CD4-positive, alpha-beta memory T cell (primary cell): ENCODE measurements at regions not wholly inside any gene's neighbourhood (a gene's known extent, or its start where the extent isn't known, plus 50 kb on each side); places are given as distances from the start of the nearest gene placed in this dataset.

Experiments
- CTCF ChIA-PET: fragments of 350-600 bp; sonication (Branson Sonifier 250); formaldehyde crosslinking; loops from one replicate; lab custom pipeline; 2021; ENCODE audit warnings: inconsistent platforms; ENCODE audit not compliant: partially characterized antibody; lab: Charles Lee
- POLR2A ChIA-PET: fragments of 350-600 bp; sonication (Branson Sonifier 250); formaldehyde crosslinking; loops from one replicate; lab custom pipeline; 2021; ENCODE audit not compliant: partially characterized antibody; lab: Charles Lee
- DNase-seq, 5 donors: peaks; one replicate each; pipeline versions ENCODE4 v3.0.0 to v3.0.0-alpha.2; 2020 to 2022; ENCODE audit warnings: mixed read lengths in 1 of 5
- H3K27ac ChIP-seq: one replicate; pipeline ENCODE4 v1.7.0; 2013; ENCODE audit warnings: low read depth, low read length
- H3K27me3 ChIP-seq: 2 replicates; pipeline ENCODE4 v1.7.0; 2013; ENCODE audit warnings: mild to moderate bottlenecking, low read length, moderate library complexity; ENCODE audit not compliant: insufficient read depth
- H3K36me3 ChIP-seq: 2 replicates; pipeline ENCODE4 v1.7.0; 2013; ENCODE audit warnings: mild to moderate bottlenecking, low read length, moderate library complexity; ENCODE audit not compliant: insufficient read depth
- H3K4me1 ChIP-seq: 2 replicates; pipeline ENCODE4 v1.7.0; 2013; ENCODE audit warnings: mild to moderate bottlenecking, low read length, moderate library complexity; ENCODE audit not compliant: insufficient read depth
- H3K4me3 ChIP-seq, 2 donors: one replicate each; pipeline ENCODE4 v1.7.0; 2013; ENCODE audit warnings: low read length in 2 of 2, mild to moderate bottlenecking in 1 of 2
- H3K9me3 ChIP-seq, 2 donors: one replicate each; pipeline ENCODE4 v1.7.0; 2013; ENCODE audit warnings: low read length in 2 of 2, control low read depth in 1 of 2; ENCODE audit not compliant: control insufficient read depth in 1 of 2
- H3K27ac Mint-ChIP-seq, 7 donors: one replicate each; pipeline ENCODE4 v1.8.0; 2020 to 2021; ENCODE audit warnings: mixed read lengths in 7 of 7, mild to moderate bottlenecking in 6 of 7, inconsistent platforms in 3 of 7, moderate library complexity in 3 of 7
- H3K27me3 Mint-ChIP-seq, 2 donors: one replicate each; pipeline ENCODE4 v1.8.0; 2020 to 2021; ENCODE audit warnings: mixed read lengths in 2 of 2
- H3K36me3 Mint-ChIP-seq, 2 donors: one replicate each; pipeline ENCODE4 v1.8.0; 2020 to 2021; ENCODE audit warnings: mixed read lengths in 2 of 2, inconsistent platforms in 1 of 2, mild to moderate bottlenecking in 1 of 2
- H3K4me1 Mint-ChIP-seq, 4 donors: one replicate each; pipeline ENCODE4 v1.8.0; 2020 to 2021; ENCODE audit warnings: mixed read lengths in 4 of 4, mild to moderate bottlenecking in 1 of 4
- H3K4me3 Mint-ChIP-seq, 8 donors: one replicate each; pipeline ENCODE4 v1.8.0; 2020 to 2021; ENCODE audit warnings: mixed read lengths in 8 of 8, mild to moderate bottlenecking in 7 of 8, moderate library complexity in 6 of 8, inconsistent platforms in 3 of 8
- H3K9me3 Mint-ChIP-seq, 8 donors: one replicate each; pipeline ENCODE4 v1.8.0; 2020 to 2021; ENCODE audit warnings: mixed read lengths in 8 of 8, mild to moderate bottlenecking in 5 of 8, inconsistent platforms in 3 of 8, moderate library complexity in 1 of 8
- intact Hi-C: fragments of 100-400 bp; cut with micrococcal nuclease; formaldehyde crosslinking; loops from one replicate; pipeline ENCODE4 v1.15.1; 2023

DNA sequence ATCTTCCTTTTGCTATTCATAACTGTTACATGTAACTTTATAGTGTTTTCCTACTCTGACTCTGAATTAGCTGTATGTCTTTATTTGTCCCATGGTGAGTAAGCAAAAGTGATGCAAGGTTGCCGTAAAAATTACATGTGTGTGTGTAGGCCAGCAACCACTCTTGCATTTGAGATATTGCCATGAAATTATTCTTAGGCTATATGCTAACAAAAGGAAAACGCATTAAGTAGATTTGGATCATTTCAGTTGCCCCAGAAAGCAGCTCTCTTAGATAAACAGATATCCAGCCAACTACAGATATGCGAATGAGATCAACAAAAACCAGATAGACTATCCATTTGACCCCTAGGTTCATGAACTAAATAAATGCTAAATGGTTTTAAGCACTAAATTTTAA, 73.6 kb downstream of the CYLC2 start:
- POLR2A ChIA-PET: no interaction called here

DNA sequence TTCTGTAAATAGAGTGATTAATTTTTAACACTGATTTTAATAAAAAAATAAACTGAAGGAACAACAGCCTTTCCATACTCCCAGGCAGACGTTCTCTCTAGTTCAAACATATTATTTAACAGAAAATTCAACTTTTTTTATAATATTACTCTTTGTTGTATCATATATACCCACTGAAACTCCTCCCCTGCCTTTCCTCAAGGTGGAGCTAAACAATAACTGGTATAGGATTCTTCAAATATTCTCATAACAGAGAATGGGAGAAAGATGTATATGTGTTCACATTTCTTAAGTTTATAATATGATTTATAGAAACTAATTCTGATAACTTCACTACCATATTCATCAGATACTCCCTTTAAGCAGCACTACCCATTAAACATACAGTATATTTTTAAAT, 83.4 kb downstream of the CYLC2 start:
- Mint-ChIP-seq H3K36me3 (no peaks in the 10 kb centered on the region), H3K27ac (no peak overlapping the region), H3K4me1 (no peaks in the 10 kb centered on the region), H3K9me3 (peaks cover 0 to 12% (median 4%) of the 10 kb centered on the region in 8 donors), H3K27me3 (no peaks in the 10 kb centered on the region), H3K4me3 (no peak overlapping the region)
- Histone ChIP-seq H3K9me3 (no peaks in the 10 kb centered on the region), H3K4me3 (no peak overlapping the region), H3K36me3 (no peaks in the 10 kb centered on the region), H3K27ac (no peak overlapping the region), H3K27me3 (no peaks in the 10 kb centered on the region), H3K4me1 (no peaks in the 10 kb centered on the region)
- ChIA-PET POLR2A (no interaction called here), CTCF (no interaction called here)
- DNase-seq: no peak
- intact Hi-C loops: no loop called here

More for the DNA sequence above, 73.6 kb downstream of the CYLC2 start:
- no peak for DNase-seq
- no peaks in the 10 kb centered on the region for H3K36me3 ChIP-seq
- no peak overlapping the region for H3K4me3 ChIP-seq
- H3K4me1 ChIP-seq: no peaks in the 10 kb centered on the region
- H3K27me3 ChIP-seq: no peaks in the 10 kb centered on the region
- no peak overlapping the region for H3K27ac Mint-ChIP-seq
- H3K9me3 Mint-ChIP-seq: peaks cover 0 to 5% (median 3%) of the 10 kb centered on the region in 8 donors
- CTCF ChIA-PET: interaction anchor here (0.6 kb wide), 1 partner anchor 19 kb away, joined by 3 read pairs; no protein-coding TSS in a partner anchor
- H3K9me3 ChIP-seq: no peaks in the 10 kb centered on the region
- intact Hi-C loops: no loop called here
- H3K4me3 Mint-ChIP-seq: no peak overlapping the region
- H3K27me3 Mint-ChIP-seq: no peaks in the 10 kb centered on the region
- no peak overlapping the region for H3K27ac ChIP-seq
- H3K36me3 Mint-ChIP-seq: no peaks in the 10 kb centered on the region
- no peaks in the 10 kb centered on the region for H3K4me1 Mint-ChIP-seq

DNA sequence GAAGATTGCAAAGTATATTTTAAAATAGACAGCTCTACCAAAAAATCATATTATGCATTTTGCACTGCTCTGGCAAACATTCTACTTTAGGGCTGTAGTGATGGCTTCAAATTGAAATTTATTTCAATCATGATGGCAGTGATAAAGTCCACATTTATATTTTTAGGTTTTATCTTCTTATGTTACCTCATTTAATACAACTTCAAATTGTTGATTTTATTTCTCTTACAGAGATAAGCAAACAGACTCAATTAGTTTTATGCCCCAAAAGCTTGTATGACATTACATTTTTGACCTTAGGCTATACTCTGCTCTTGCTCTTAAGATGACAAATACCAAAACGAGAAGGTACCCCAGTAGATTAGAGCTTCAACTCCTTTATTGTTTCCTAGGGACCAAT, 87.4 kb downstream of the CYLC2 start:
- no peak overlapping the region for H3K4me3 Mint-ChIP-seq

DNA sequence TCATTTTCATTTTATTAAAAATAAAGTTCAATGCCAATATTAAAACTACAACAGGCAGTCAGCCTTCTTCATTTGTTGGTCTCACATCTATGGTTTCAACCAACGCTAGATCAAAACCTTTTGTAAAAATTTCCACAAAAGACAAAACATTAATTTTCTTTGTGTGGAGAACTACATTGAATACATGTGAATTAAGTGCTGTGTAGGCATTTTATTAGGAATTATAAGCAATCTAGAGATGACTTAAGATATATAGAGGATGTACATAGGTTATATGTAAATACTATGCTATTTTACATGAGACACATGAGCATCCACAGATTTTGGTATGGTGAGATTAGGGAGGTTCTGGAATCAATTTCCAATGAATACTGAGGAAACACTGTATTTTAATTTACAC, 94.2 kb downstream of the CYLC2 start:
- intact Hi-C loops: no loop called here
- Histone ChIP-seq H3K27me3 (no peaks in the 10 kb centered on the region), H3K4me1 (no peaks in the 10 kb centered on the region), H3K27ac (no peak overlapping the region), H3K36me3 (no peaks in the 10 kb centered on the region), H3K4me3 (no peak overlapping the region), H3K9me3 (no peaks in the 10 kb centered on the region)
- CTCF ChIA-PET: no interaction called here
- no peak for DNase-seq
- POLR2A ChIA-PET: no interaction called here
- Mint-ChIP-seq H3K4me1 (no peaks in the 10 kb centered on the region), H3K27me3 (no peaks in the 10 kb centered on the region), H3K4me3 (no peak overlapping the region), H3K9me3 (peaks cover 0 to 8% (median 1%) of the 10 kb centered on the region in 8 donors), H3K27ac (no peak overlapping the region), H3K36me3 (no peaks in the 10 kb centered on the region)

More for the DNA sequence above, 87.4 kb downstream of the CYLC2 start:
- Histone ChIP-seq H3K9me3 (no peaks in the 10 kb centered on the region), H3K4me1 (no peaks in the 10 kb centered on the region), H3K27me3 (no peaks in the 10 kb centered on the region), H3K27ac (no peak overlapping the region), H3K4me3 (no peak overlapping the region), H3K36me3 (no peaks in the 10 kb centered on the region)
- H3K9me3 Mint-ChIP-seq: peaks cover 0 to 9% (median 3%) of the 10 kb centered on the region in 8 donors
- H3K27me3 Mint-ChIP-seq: no peaks in the 10 kb centered on the region
- DNase-seq: no peak
- intact Hi-C loops: no loop called here
- CTCF ChIA-PET: no interaction called here
- POLR2A ChIA-PET: no interaction called here
- H3K4me1 Mint-ChIP-seq: no peaks in the 10 kb centered on the region
- no peak overlapping the region for H3K27ac Mint-ChIP-seq
- H3K36me3 Mint-ChIP-seq: no peaks in the 10 kb centered on the region

DNA sequence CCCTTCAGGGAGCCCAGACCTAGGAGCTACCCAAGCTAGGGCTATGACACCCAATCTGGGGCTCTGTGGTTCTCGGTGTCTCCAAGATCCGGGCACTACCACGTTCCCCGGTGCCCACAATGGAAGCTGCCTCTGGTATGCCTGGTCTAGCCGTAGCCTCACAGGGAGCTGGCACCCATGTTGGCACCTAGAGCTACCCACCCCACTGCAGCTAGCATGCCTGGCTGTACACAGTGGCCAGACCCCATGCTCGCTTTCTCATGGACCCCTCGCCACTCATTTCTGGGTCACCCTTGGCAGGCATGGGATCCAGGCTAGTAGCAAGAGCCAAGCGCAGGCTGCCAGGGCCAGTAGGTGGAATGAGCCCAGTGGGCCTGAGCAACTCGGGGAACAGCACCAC, 109.0 kb downstream of the CYLC2 start:
- H3K9me3 Mint-ChIP-seq: peaks cover 0 to 6% (median 1%) of the 10 kb centered on the region in 8 donors
- no peaks in the 10 kb centered on the region for H3K9me3 ChIP-seq
- no peak overlapping the region for H3K4me3 Mint-ChIP-seq
- no peaks in the 10 kb centered on the region for H3K36me3 Mint-ChIP-seq
- no peak overlapping the region for H3K4me3 ChIP-seq
- no peak for DNase-seq
- ChIA-PET CTCF (no interaction called here), POLR2A (no interaction called here)
- H3K27me3 ChIP-seq: no peaks in the 10 kb centered on the region
- no peak overlapping the region for H3K27ac ChIP-seq
- no peaks in the 10 kb centered on the region for H3K27me3 Mint-ChIP-seq
- no peaks in the 10 kb centered on the region for H3K4me1 ChIP-seq
- no peak overlapping the region for H3K27ac Mint-ChIP-seq
- H3K36me3 ChIP-seq: no peaks in the 10 kb centered on the region
- H3K4me1 Mint-ChIP-seq: no peaks in the 10 kb centered on the region
- intact Hi-C loops: no loop called here

DNA sequence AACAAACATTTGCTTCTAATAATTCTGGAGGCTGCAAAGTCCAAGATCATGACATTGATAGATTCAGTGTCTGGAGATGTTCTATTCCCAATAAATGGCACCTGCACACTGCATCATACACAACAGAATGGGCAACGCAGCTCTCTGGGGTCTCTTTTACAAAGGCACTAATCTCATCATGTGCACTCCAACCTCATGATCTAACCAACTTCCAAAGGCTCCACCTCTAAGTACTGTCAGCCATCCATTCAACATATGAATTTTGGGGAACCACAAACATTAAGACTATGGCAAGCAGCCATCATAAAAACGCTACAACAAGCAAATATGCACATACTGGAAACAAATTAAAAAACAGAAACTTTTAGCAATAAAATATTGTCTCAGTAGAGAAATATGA, 121.1 kb downstream of the CYLC2 start:
- Mint-ChIP-seq H3K27me3 (no peaks in the 10 kb centered on the region), H3K27ac (no peak overlapping the region)

DNA sequence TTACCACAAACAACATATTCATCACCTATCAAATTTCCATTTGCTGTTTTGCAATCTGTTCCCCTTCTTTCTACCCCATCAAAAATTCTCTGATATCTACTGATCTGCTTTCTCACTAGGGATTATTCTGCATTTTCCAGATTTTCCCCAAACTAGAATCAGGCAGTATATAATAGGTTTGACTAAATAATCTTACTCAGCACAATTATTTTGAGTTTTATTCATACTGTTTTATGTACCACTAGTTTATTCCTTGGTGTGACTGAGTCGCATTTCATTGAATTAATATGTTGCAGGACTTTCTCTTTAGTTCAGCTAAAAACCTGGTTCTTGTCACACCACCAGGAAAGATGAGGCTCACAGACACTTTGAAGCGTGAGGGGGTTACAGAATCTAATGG, 131.4 kb downstream of the CYLC2 start:
- Mint-ChIP-seq H3K27me3 (no peaks in the 10 kb centered on the region), H3K36me3 (no peaks in the 10 kb centered on the region), H3K9me3 (peaks cover 0 to 41% (median 12%) of the 10 kb centered on the region in 8 donors), H3K4me3 (no peak overlapping the region), H3K27ac (no peak overlapping the region), H3K4me1 (no peaks in the 10 kb centered on the region)
- no peak overlapping the region for H3K4me3 ChIP-seq
- H3K27ac ChIP-seq: no peak overlapping the region
- ChIA-PET CTCF (no interaction called here), POLR2A (no interaction called here)
- H3K9me3 ChIP-seq: no peaks in the 10 kb centered on the region
- intact Hi-C loops: no loop called here
- no peaks in the 10 kb centered on the region for H3K36me3 ChIP-seq
- DNase-seq: no peak
- no peaks in the 10 kb centered on the region for H3K27me3 ChIP-seq
- H3K4me1 ChIP-seq: no peaks in the 10 kb centered on the region

More for the DNA sequence above, 121.1 kb downstream of the CYLC2 start:
- ChIA-PET POLR2A (no interaction called here), CTCF (no interaction called here)
- Histone ChIP-seq H3K4me1 (no peaks in the 10 kb centered on the region), H3K4me3 (no peak overlapping the region), H3K36me3 (no peaks in the 10 kb centered on the region), H3K27me3 (no peaks in the 10 kb centered on the region), H3K27ac (no peak overlapping the region), H3K9me3 (no peaks in the 10 kb centered on the region)
- H3K9me3 Mint-ChIP-seq: peaks cover 0 to 6% (median under 1%) of the 10 kb centered on the region in 8 donors
- H3K36me3 Mint-ChIP-seq: no peaks in the 10 kb centered on the region
- H3K4me3 Mint-ChIP-seq: no peak overlapping the region
- no peak for DNase-seq
- intact Hi-C loops: no loop called here
- no peaks in the 10 kb centered on the region for H3K4me1 Mint-ChIP-seq

DNA sequence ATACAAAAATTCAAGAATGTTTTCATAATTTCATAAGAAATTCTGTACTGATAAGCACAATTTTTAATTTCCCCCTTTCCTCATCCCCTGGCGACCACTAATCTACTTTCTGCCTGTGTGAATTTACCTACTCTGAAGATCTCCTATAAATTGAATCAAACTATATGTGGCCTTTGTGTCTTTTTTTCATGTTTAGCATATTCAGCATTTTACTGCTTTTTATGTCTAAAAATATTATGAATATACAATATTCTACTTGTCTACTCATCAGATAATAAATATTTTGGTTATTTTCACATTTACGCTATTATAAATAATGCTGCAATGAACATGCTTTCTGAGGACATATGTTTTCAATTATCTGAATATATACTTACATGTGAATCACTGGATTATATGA, 144.8 kb downstream of the CYLC2 start:
- H3K36me3 Mint-ChIP-seq: no peaks in the 10 kb centered on the region
- Histone ChIP-seq H3K36me3 (no peaks in the 10 kb centered on the region), H3K4me3 (no peak overlapping the region), H3K27me3 (no peaks in the 10 kb centered on the region), H3K27ac (no peak overlapping the region), H3K4me1 (no peaks in the 10 kb centered on the region), H3K9me3 (no peaks in the 10 kb centered on the region)
- H3K27me3 Mint-ChIP-seq: no peaks in the 10 kb centered on the region
- no peaks in the 10 kb centered on the region for H3K4me1 Mint-ChIP-seq
- POLR2A ChIA-PET: no interaction called here
- CTCF ChIA-PET: no interaction called here
- DNase-seq: no peak
- no peak overlapping the region for H3K4me3 Mint-ChIP-seq
- intact Hi-C loops: no loop called here
- H3K27ac Mint-ChIP-seq: no peak overlapping the region
- H3K9me3 Mint-ChIP-seq: peaks cover 0 to 6% (median 0%) of the 10 kb centered on the region in 8 donors
